ENCODE measurements at regions not wholly inside any gene's neighbourhood (a gene's known extent, or its start where the extent isn't known, plus 50 kb on each side); places are given as distances from the start of the nearest gene placed in this dataset.

- no peak for TF ChIP-seq CTCF (IDR thresholded peaks at IDR 0.05)
- ATAC-seq (ENCODE audit: low FRiP score) (no peak), DNase-seq (ENCODE audit: low spot score) (no peak)
These were observed 189.2 kb upstream of the CLNK start for GRCh38 chr4:10873809-10874208.

GRCh38 chr4:10872833-10873517 is 188.4 kb upstream of the CLNK start:
- no peak for ATAC-seq (ENCODE audit: low FRiP score)
- no peak for TF ChIP-seq CTCF (IDR thresholded peaks at IDR 0.05)
- DNase-seq (ENCODE audit: low spot score) = no peak

GRCh38 chr4:10866666-10867065 is 182.1 kb upstream of the CLNK start:
- DNase-seq (ENCODE audit: low spot score) (no peak), ATAC-seq (ENCODE audit: low FRiP score) (no peak)
- no peak for TF ChIP-seq CTCF (IDR thresholded peaks at IDR 0.05)

GRCh38 chr4:10861036-10861435 is 176.5 kb upstream of the CLNK start:
- TF ChIP-seq CTCF (IDR thresholded peaks at IDR 0.05) = no peak
- no peak for ATAC-seq (ENCODE audit: low FRiP score)
- DNase-seq (ENCODE audit: low spot score) = no peak

- ATAC-seq (ENCODE audit: low FRiP score) (no peak), DNase-seq (ENCODE audit: low spot score) (no peak)
- no peak for TF ChIP-seq CTCF (IDR thresholded peaks at IDR 0.05)
These were observed 171.8 kb upstream of the CLNK start for GRCh38 chr4:10856271-10856782.

GRCh38 chr4:10853196-10853595 is 168.6 kb upstream of the CLNK start:
- TF ChIP-seq CTCF (IDR thresholded peaks at IDR 0.05) = no peak
- ATAC-seq (ENCODE audit: low FRiP score) (no peak), DNase-seq (ENCODE audit: low spot score) (no peak)

GRCh38 chr4:10841697-10842096 is 157.1 kb upstream of the CLNK start:
- no peak for DNase-seq (ENCODE audit: low spot score)
- ATAC-seq (ENCODE audit: low FRiP score) = no peak
- no peak for TF ChIP-seq CTCF (IDR thresholded peaks at IDR 0.05)
